Kidney tubule cell (primary cell): ENCODE measurements at regions not wholly inside any gene's neighbourhood (a gene's known extent, or its start where the extent isn't known, plus 50 kb on each side); places are given as distances from the start of the nearest gene placed in this dataset.

Source experiments
- DNase-seq: peaks from one replicate; pipeline ENCODE4 v3.0.0-alpha.2; 2018; ENCODE audit warnings: low spot score

DNA sequence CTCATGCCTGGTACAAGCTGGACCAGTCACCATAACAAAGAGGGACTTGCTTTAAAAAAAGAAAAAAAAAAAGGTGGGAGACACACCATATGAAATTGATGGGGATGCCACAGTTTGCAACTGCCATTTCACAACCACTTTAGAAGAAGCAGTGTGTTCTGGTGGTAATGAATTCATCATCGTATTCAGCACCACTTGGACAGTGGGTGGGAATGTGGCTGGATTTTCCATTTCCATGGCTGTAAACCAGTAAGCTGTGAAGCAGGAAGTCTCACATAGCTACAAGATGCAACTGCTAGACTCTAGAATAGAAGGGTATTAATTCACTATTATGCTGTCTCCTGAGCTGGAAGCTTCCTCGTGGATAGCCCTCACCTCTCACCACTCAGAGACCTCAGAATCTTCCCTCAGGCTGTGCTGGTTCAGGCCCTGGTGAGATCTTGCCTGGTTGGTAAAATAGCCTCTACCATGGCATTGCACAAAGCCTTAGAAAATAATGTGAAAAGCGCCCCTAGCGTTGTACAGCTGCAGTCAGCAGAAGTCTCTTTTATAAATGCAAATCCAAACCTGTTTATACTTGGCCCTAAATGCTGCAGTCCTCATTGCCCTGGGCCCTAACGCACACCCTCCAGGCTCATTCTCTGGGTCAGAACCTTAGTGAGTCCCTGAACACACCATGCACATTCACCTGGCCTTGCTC is 150.7 kb downstream of the KCTD15 start:
- DNase-seq = peak; percentile 2

GRCh38 chr19:33948651-33949335 is 152.1 kb downstream of the KCTD15 start:
- DNase-seq = no peak

DNA sequence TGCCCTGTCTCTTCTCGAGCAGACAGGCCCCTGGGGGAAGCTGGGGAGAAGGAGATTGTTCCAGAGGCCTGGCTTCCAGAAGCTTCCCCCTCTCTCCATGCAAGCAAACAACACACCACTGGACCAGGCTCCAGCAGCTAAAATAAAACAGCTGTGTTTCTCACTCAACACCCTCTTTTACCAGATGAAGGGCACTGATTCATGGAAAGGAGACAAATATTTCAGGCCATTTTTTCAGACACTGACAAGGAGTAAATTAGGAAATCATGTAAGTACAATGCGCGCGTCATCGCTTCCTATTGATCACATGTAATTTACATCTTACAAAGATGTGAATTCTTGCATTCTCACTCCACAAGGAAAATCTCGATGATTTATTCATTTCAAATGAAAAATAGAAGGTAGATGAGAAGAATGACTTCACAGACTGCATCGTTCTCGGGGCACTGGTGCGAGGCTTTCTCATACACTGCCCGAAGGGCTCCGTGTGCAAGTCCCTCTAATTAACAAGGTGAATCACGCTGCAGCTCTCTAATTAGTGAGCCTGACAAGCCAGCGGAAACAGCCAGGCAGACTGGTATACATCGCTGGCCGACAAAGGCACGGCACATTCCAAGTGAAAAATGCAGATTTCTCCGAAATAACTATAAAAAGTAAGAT is 153.6 kb downstream of the KCTD15 start:
- DNase-seq = no peak

DNA sequence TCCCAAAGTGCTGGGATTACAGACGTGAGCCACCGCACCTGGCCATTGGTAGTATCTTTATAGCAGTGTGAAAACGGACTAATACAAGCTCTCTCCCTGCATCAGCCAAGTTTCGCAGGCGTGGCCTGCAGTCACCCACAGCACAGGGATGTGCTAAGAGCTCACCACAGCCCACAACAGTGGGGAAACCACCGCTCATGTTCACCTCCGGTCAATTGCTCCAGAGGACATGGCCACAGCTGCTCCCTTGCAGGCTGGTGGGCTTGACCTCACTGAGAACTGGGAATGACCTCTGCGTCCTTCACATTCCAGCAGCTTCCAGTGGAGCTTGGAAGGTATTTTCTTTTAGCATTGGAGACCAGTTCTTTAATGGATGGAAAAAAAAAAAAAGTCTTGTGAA is 156.4 kb downstream of the KCTD15 start:
- no peak for DNase-seq

GRCh38 chr19:33953592-33953991 is 156.9 kb downstream of the KCTD15 start:
- no peak for DNase-seq

GRCh38 chr19:33954686-33955085 is 158.0 kb downstream of the KCTD15 start:
- DNase-seq = no peak

DNA sequence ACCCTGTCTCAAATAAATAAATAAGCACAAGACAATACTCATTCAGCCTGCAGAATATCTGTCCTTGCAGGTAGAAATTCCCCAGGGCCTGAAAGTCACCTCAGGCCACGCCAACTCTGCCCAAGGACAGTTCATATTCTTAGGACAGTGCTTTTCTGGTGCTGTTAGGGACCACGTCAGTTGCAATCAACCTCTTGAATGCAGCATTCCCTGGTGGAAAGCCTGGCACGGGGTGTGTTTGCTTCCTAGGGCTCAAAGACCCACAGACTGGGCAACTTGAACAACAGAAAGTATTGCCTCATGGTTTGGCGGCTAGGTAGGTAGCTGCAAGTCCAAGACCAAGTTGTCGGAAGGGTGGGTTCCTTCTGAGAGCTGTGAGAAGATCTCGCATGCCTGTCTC is 160.3 kb downstream of the KCTD15 start:
- no peak for DNase-seq

GRCh38 chr19:33957804-33958203 is 161.1 kb downstream of the KCTD15 start:
- no peak for DNase-seq

- DNase-seq = no peak
Measured at GRCh38 chr19:33960566-33960965, 163.9 kb downstream of the KCTD15 start.

GRCh38 chr19:33962161-33962560 is 165.5 kb downstream of the KCTD15 start:
- no peak for DNase-seq

- DNase-seq = no peak
Measured at GRCh38 chr19:33963514-33963913, 166.8 kb downstream of the KCTD15 start.

GRCh38 chr19:33971073-33971472 is 174.4 kb downstream of the KCTD15 start:
- DNase-seq = no peak

DNA sequence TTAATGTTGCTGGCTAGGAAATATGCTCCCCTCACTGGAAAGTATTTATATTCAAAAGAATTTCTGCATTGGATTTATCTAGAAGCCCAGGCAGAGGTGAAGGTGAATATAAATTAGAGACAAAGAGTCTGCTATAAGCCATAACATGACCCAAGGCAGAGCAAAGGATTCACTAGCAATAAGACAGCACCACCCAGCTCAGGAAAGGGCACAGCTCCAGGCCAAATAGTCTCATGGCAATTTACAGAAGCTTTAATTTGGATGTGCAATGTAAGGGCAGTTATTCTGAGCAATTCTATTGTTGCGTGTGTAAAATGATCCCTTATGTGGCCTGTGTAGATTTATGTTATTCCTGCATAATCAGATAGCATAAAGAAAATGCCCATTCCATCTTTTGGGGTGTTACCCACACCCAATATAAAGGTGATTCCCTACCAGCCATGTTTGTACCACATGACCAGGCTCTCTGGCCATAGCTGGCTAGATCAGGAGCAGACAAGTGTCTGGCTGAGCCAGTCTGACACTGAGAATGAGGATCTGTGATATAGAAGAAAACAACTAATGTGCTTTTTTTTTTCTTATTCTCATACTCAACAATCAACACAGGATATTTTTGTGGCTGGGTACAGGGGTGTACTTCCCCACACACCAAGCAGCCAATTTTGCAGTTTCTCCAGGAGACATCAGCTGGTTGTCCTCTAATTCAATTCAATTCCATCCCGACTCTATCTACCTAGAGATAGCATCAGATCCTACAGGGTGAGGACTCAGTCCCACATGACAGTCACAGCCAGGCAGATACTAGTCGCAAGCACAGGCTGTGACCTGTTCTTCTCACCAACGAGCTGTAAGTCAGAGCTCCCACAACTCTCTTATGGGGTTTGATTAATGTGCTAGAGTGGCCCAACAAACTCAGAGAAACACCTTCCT is 181.4 kb downstream of the KCTD15 start:
- no peak for DNase-seq

GRCh38 chr19:33982706-33983105 is 186.0 kb downstream of the KCTD15 start:
- DNase-seq = no peak

- DNase-seq = no peak
Measured at GRCh38 chr19:33988601-33989000, 183.7 kb upstream of the LSM14A start.

- DNase-seq = no peak
Measured at GRCh38 chr19:33997690-33998089, 174.6 kb upstream of the LSM14A start.

- no peak for DNase-seq
Measured at GRCh38 chr19:33998302-33998701, 174.0 kb upstream of the LSM14A start.

GRCh38 chr19:33998739-33999345 is 173.5 kb upstream of the LSM14A start:
- peak; percentile 2 for DNase-seq

- DNase-seq = no peak
Measured at GRCh38 chr19:34017024-34017423, 155.3 kb upstream of the LSM14A start.

DNA sequence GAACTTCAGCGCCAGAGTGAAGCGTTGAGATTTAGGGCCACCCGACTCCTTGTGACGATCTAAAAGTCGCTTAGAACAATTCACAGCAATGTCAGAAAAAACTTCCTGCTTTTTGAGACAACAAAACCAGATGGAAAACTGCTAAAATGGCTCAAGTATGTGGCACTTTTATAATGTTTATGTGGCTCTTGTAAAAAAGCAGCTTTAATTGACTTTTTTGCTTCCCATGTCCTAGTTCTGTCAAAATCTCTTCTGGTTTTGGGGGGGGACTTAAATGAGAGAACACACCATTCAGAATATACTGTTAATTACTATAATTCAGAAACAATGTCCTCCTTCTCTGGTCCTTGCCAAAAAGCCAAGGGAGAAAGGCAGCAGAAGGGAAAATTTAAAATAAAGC is 154.7 kb upstream of the LSM14A start:
- no peak for DNase-seq

- DNase-seq = no peak
Measured at GRCh38 chr19:34018546-34018945, 153.8 kb upstream of the LSM14A start.

GRCh38 chr19:34023381-34023780 is 148.9 kb upstream of the LSM14A start:
- DNase-seq = no peak
